Medulla oblongata (tissue), 1 donor: ENCODE measurements at regions not wholly inside any gene's neighbourhood (a gene's known extent, or its start where the extent isn't known, plus 50 kb on each side); places are given as distances from the start of the nearest gene placed in this dataset.

Experiments used
- DNase-seq: peaks from one replicate; pipeline ENCODE4 v3.0.0-alpha.2; 2015; ENCODE audit errors: extremely low spot score

GRCh38 chr2:48852938-48853337 lies 97.4 kb upstream of the LHCGR start:
- no peak for DNase-seq

- DNase-seq, result no peak
Observed at GRCh38 chr2:48851161-48851560, 95.6 kb upstream of the LHCGR start.

- DNase-seq, result no peak
Observed at GRCh38 chr2:48849770-48850169, 94.2 kb upstream of the LHCGR start.

GRCh38 chr2:48845684-48846083 lies 90.2 kb upstream of the LHCGR start:
- no peak for DNase-seq

- no peak for DNase-seq
Observed at GRCh38 chr2:48844417-48845155, 89.1 kb upstream of the LHCGR start.

- DNase-seq, result no peak
Observed at GRCh38 chr2:48841126-48841525, 85.6 kb upstream of the LHCGR start.

- DNase-seq, result no peak
Observed at GRCh38 chr2:48838029-48838428, 82.5 kb upstream of the LHCGR start.

- DNase-seq, result no peak
Observed at GRCh38 chr2:48829569-48829968, 74.0 kb upstream of the LHCGR start.

- DNase-seq, result no peak
Observed at GRCh38 chr2:48829036-48829435, 73.5 kb upstream of the LHCGR start.

- no peak for DNase-seq
Observed at GRCh38 chr2:48826986-48827385, 71.5 kb upstream of the LHCGR start.

GRCh38 chr2:48824116-48824515 lies 68.6 kb upstream of the LHCGR start:
- no peak for DNase-seq

GRCh38 chr2:48819206-48819735 lies 63.7 kb upstream of the LHCGR start:
- DNase-seq, result no peak

GRCh38 chr2:48817355-48817754 lies 61.8 kb upstream of the LHCGR start:
- DNase-seq, result no peak

GRCh38 chr2:48812416-48812815 lies 56.9 kb upstream of the LHCGR start:
- no peak for DNase-seq

GRCh38 chr2:48808311-48808710 lies 52.8 kb upstream of the LHCGR start:
- no peak for DNase-seq
